ENCODE measurements at regions not wholly inside any gene's neighbourhood (a gene's known extent, or its start where the extent isn't known, plus 50 kb on each side); places are given as distances from the start of the nearest gene placed in this dataset.

- TF ChIP-seq ZNF462 (CRISPR knock-in tag; IDR thresholded peaks at IDR 0.05): no peak
- no peak for TF ChIP-seq CTCF (conservative IDR thresholded peaks at IDR 0.05; ENCODE audit: low read depth in 2 of 2)
- TF ChIP-seq ETS1 (IDR thresholded peaks at IDR 0.05): no peak
- TF ChIP-seq JUNB (IDR thresholded peaks at IDR 0.05; ENCODE audit: unreplicated experiment): no peak
- TF ChIP-seq REST (IDR thresholded peaks at IDR 0.05; ENCODE audit: unreplicated experiment): no peak
Measured at GRCh38 chr14:84001023-84001422, 1528.9 kb upstream of the FLRT2 start (continued).

All from GM23338 (cell line).